ENCODE measurements at regions not wholly inside any gene's neighbourhood (a gene's known extent, or its start where the extent isn't known, plus 50 kb on each side); places are given as distances from the start of the nearest gene placed in this dataset.

- Mint-ChIP-seq H3K27ac (no peak overlapping the region), H3K27me3 (ENCODE audit: low read depth) (no peaks in the 10 kb centered on the region), H3K4me1 (ENCODE audit: low read depth) (no peaks in the 10 kb centered on the region), H3K9me3 (peaks cover 5% of the 10 kb centered on the region), H3K4me3 (no peak overlapping the region), H3K36me3 (ENCODE audit: low read depth) (no peaks in the 10 kb centered on the region)
Observed at GRCh38 chr12:28925719-28926376, 223.2 kb upstream of the FAR2 start.

- Mint-ChIP-seq H3K27me3 (ENCODE audit: low read depth) (no peaks in the 10 kb centered on the region), H3K4me1 (ENCODE audit: low read depth) (no peaks in the 10 kb centered on the region), H3K36me3 (ENCODE audit: low read depth) (no peaks in the 10 kb centered on the region), H3K4me3 (no peak overlapping the region), H3K9me3 (no peaks in the 10 kb centered on the region), H3K27ac (no peak overlapping the region)
Observed at GRCh38 chr12:28930704-28931103, 218.4 kb upstream of the FAR2 start.

GRCh38 chr12:28933176-28933575 lies 215.9 kb upstream of the FAR2 start:
- no peaks in the 10 kb centered on the region for H3K36me3 Mint-ChIP-seq (ENCODE audit: low read depth)
- no peak overlapping the region for H3K27ac Mint-ChIP-seq
- no peak overlapping the region for H3K4me3 Mint-ChIP-seq
- no peaks in the 10 kb centered on the region for H3K4me1 Mint-ChIP-seq (ENCODE audit: low read depth)
- H3K9me3 Mint-ChIP-seq: no peaks in the 10 kb centered on the region
- no peaks in the 10 kb centered on the region for H3K27me3 Mint-ChIP-seq (ENCODE audit: low read depth)

GRCh38 chr12:28933864-28934527 lies 215.1 kb upstream of the FAR2 start:
- no peaks in the 10 kb centered on the region for H3K27me3 Mint-ChIP-seq (ENCODE audit: low read depth)
- no peaks in the 10 kb centered on the region for H3K36me3 Mint-ChIP-seq (ENCODE audit: low read depth)
- no peaks in the 10 kb centered on the region for H3K4me1 Mint-ChIP-seq (ENCODE audit: low read depth)
- no peak overlapping the region for H3K4me3 Mint-ChIP-seq
- no peaks in the 10 kb centered on the region for H3K9me3 Mint-ChIP-seq
- no peak overlapping the region for H3K27ac Mint-ChIP-seq

- Mint-ChIP-seq H3K36me3 (ENCODE audit: low read depth) (no peaks in the 10 kb centered on the region), H3K4me1 (ENCODE audit: low read depth) (no peaks in the 10 kb centered on the region), H3K4me3 (no peak overlapping the region), H3K27me3 (ENCODE audit: low read depth) (no peaks in the 10 kb centered on the region), H3K9me3 (no peaks in the 10 kb centered on the region), H3K27ac (no peak overlapping the region)
Observed at GRCh38 chr12:28936221-28936620, 212.9 kb upstream of the FAR2 start.

- Mint-ChIP-seq H3K9me3 (no peaks in the 10 kb centered on the region), H3K27me3 (ENCODE audit: low read depth) (no peaks in the 10 kb centered on the region), H3K27ac (no peak overlapping the region), H3K4me1 (ENCODE audit: low read depth) (no peaks in the 10 kb centered on the region), H3K36me3 (ENCODE audit: low read depth) (no peaks in the 10 kb centered on the region), H3K4me3 (no peak overlapping the region)
Observed at GRCh38 chr12:28936711-28937110, 212.4 kb upstream of the FAR2 start.

GRCh38 chr12:28937196-28937595 lies 211.9 kb upstream of the FAR2 start:
- Mint-ChIP-seq H3K27ac (no peak overlapping the region), H3K9me3 (no peaks in the 10 kb centered on the region)

GRCh38 chr12:28938056-28938455 lies 211.0 kb upstream of the FAR2 start:
- Mint-ChIP-seq H3K36me3 (ENCODE audit: low read depth) (no peaks in the 10 kb centered on the region), H3K27me3 (ENCODE audit: low read depth) (no peaks in the 10 kb centered on the region), H3K27ac (no peak overlapping the region), H3K4me1 (ENCODE audit: low read depth) (no peaks in the 10 kb centered on the region), H3K4me3 (no peak overlapping the region), H3K9me3 (no peaks in the 10 kb centered on the region)

More at GRCh38 chr12:28937196-28937595, 211.9 kb upstream of the FAR2 start:
- no peaks in the 10 kb centered on the region for H3K36me3 Mint-ChIP-seq (ENCODE audit: low read depth)
- H3K27me3 Mint-ChIP-seq (ENCODE audit: low read depth): no peaks in the 10 kb centered on the region
- no peaks in the 10 kb centered on the region for H3K4me1 Mint-ChIP-seq (ENCODE audit: low read depth)
- H3K4me3 Mint-ChIP-seq: no peak overlapping the region

GRCh38 chr12:28938581-28939235 lies 210.4 kb upstream of the FAR2 start:
- no peaks in the 10 kb centered on the region for H3K36me3 Mint-ChIP-seq (ENCODE audit: low read depth)
- no peaks in the 10 kb centered on the region for H3K27me3 Mint-ChIP-seq (ENCODE audit: low read depth)
- no peak overlapping the region for H3K27ac Mint-ChIP-seq
- no peaks in the 10 kb centered on the region for H3K9me3 Mint-ChIP-seq
- H3K4me1 Mint-ChIP-seq (ENCODE audit: low read depth): no peaks in the 10 kb centered on the region
- H3K4me3 Mint-ChIP-seq: no peak overlapping the region

- Mint-ChIP-seq H3K27me3 (ENCODE audit: low read depth) (no peaks in the 10 kb centered on the region), H3K4me1 (ENCODE audit: low read depth) (no peaks in the 10 kb centered on the region), H3K36me3 (ENCODE audit: low read depth) (no peaks in the 10 kb centered on the region), H3K9me3 (no peaks in the 10 kb centered on the region), H3K27ac (no peak overlapping the region), H3K4me3 (no peak overlapping the region)
Observed at GRCh38 chr12:28939427-28939826, 209.7 kb upstream of the FAR2 start.

GRCh38 chr12:28941248-28941647 lies 207.8 kb upstream of the FAR2 start:
- H3K27me3 Mint-ChIP-seq (ENCODE audit: low read depth): no peaks in the 10 kb centered on the region
- H3K36me3 Mint-ChIP-seq (ENCODE audit: low read depth): no peaks in the 10 kb centered on the region
- no peak overlapping the region for H3K27ac Mint-ChIP-seq
- H3K4me3 Mint-ChIP-seq: no peak overlapping the region
- no peaks in the 10 kb centered on the region for H3K4me1 Mint-ChIP-seq (ENCODE audit: low read depth)
- no peaks in the 10 kb centered on the region for H3K9me3 Mint-ChIP-seq

- Mint-ChIP-seq H3K4me3 (no peak overlapping the region), H3K27ac (no peak overlapping the region), H3K9me3 (no peaks in the 10 kb centered on the region), H3K27me3 (ENCODE audit: low read depth) (no peaks in the 10 kb centered on the region), H3K4me1 (ENCODE audit: low read depth) (no peaks in the 10 kb centered on the region), H3K36me3 (ENCODE audit: low read depth) (no peaks in the 10 kb centered on the region)
Observed at GRCh38 chr12:28946361-28946760, 202.7 kb upstream of the FAR2 start.

GRCh38 chr12:28948685-28949084 lies 200.4 kb upstream of the FAR2 start:
- H3K27me3 Mint-ChIP-seq (ENCODE audit: low read depth): no peaks in the 10 kb centered on the region
- no peak overlapping the region for H3K4me3 Mint-ChIP-seq
- no peaks in the 10 kb centered on the region for H3K9me3 Mint-ChIP-seq
- H3K27ac Mint-ChIP-seq: no peak overlapping the region
- no peaks in the 10 kb centered on the region for H3K4me1 Mint-ChIP-seq (ENCODE audit: low read depth)
- H3K36me3 Mint-ChIP-seq (ENCODE audit: low read depth): no peaks in the 10 kb centered on the region

- no peaks in the 10 kb centered on the region for H3K9me3 Mint-ChIP-seq
- no peaks in the 10 kb centered on the region for H3K36me3 Mint-ChIP-seq (ENCODE audit: low read depth)
- no peaks in the 10 kb centered on the region for H3K4me1 Mint-ChIP-seq (ENCODE audit: low read depth)
- no peak overlapping the region for H3K27ac Mint-ChIP-seq
- no peak overlapping the region for H3K4me3 Mint-ChIP-seq
- no peaks in the 10 kb centered on the region for H3K27me3 Mint-ChIP-seq (ENCODE audit: low read depth)
Observed at GRCh38 chr12:28949184-28949583, 199.9 kb upstream of the FAR2 start.

GRCh38 chr12:28950049-28950448 lies 199.0 kb upstream of the FAR2 start:
- Mint-ChIP-seq H3K4me3 (no peak overlapping the region), H3K9me3 (no peaks in the 10 kb centered on the region), H3K36me3 (ENCODE audit: low read depth) (no peaks in the 10 kb centered on the region), H3K4me1 (ENCODE audit: low read depth) (no peaks in the 10 kb centered on the region), H3K27ac (no peak overlapping the region), H3K27me3 (ENCODE audit: low read depth) (no peaks in the 10 kb centered on the region)
